ENCODE measurements at regions not wholly inside any gene's neighbourhood (a gene's known extent, or its start where the extent isn't known, plus 50 kb on each side); places are given as distances from the start of the nearest gene placed in this dataset.
"Not testable (repeated sequence)": the region's sequence is repeated elsewhere in the genome, so short reads cannot be mapped to it uniquely, and the experiment has no call there.

DNA sequence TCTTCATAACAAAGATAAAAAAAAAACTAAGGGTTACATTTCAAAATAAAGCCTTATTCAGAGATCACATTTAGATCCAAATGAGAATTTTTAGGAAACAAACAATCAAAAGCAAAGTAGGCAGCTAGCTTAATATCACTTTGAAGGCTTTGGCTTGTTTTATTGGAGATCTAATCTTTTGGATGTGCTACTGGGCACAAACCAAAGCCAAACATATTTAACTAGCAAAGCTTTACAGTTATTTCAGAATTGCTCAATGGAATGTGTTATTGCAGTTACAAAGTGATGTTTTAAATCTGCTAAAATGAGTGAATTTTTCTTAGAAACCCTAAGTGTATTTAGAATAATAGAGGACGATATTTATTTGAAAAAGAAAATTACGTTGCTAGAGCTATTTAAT lies 114.7 kb upstream of the KLHL1 start:
- no peak for DNase-seq

- no peak for DNase-seq
Measured at GRCh38 chr13:70218618-70219017, 110.4 kb upstream of the KLHL1 start.

GRCh38 chr13:70208968-70209367 lies 100.7 kb upstream of the KLHL1 start:
- not testable (repeated sequence) for DNase-seq

DNA sequence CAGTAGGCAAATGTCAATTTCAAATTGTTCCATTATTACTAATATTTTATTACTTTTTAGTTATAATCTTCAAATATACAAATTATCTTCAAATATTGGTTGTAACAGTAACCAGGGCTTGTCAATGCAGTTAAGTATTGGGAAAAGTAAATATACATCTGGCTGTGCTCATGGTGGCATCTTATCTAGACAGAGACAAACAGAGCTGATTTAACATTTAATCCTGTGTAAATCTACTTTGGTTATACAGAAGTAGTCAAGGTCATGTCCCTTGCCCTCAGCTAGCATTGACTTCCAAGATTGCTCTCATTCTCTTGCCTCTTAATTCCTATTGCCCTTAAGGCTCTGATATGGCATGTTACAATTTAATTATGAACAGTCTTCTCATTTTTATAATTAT lies 98.4 kb upstream of the KLHL1 start:
- no peak for DNase-seq

DNA sequence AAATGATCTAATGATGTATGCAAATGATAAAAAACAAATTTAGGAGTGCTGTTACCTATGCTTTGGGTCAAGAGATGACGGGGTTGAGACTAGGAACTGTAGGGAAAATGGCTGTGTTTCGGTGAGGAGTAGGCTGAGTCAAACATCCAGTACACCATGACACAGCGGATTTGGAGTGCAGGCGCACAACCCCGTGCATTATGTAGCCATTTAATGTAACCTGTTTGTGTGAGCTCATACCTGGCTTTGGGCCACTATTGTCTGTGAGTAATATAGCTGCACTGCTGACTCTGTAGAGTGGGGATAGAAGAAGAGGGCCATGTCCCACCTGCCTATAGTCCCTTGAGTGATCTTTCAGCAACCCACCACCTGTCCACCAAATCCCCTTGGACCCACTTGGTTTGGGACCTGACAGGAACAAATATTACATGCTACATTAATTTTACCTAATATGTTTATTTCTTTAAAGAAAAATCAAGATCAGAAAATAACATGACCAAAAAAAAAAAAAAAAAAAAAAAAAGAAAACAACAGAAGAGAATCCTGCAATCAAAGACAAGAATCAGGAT lies 95.5 kb upstream of the KLHL1 start:
- no peak for DNase-seq

DNA sequence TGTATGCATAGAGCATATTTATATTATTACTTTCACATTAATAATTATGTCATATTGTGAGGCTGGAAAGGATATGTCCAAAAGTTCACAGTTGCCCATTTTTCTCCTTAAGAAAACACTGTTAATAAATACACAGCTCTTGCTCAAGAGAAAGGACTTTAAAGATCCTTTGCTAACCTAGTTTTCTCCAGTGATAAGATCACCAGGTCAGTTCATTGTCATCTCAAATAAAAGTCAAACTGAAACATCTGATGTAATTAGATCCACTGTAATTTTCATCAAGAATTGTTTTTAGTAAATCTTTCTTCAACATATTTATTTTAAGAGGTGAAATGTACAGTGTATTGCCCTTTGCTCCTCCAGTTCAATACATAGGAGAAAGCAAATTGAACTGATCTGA lies 82.8 kb upstream of the KLHL1 start:
- DNase-seq = no peak

DNA sequence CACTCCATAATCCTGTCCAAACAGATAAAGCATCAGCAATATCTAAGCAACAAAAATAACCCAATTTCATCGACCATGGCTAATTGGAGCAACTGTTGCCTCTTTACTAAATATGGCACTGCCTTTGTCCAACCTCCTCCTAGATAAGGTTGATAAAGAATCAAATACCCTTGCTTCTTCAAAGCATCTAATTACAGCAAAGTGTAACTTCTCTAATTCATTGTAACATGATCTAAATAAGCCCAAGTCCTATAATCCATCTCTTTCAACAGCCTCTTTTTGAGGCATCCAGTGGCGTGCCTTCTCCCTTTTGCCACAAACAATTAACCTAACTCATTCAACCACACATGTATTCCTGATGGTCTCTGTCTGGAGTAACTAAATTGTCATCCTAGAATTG lies 81.7 kb upstream of the KLHL1 start:
- DNase-seq = peak; percentile 83

- no peak for DNase-seq
Measured at GRCh38 chr13:70188567-70188966, 80.3 kb upstream of the KLHL1 start.

DNA sequence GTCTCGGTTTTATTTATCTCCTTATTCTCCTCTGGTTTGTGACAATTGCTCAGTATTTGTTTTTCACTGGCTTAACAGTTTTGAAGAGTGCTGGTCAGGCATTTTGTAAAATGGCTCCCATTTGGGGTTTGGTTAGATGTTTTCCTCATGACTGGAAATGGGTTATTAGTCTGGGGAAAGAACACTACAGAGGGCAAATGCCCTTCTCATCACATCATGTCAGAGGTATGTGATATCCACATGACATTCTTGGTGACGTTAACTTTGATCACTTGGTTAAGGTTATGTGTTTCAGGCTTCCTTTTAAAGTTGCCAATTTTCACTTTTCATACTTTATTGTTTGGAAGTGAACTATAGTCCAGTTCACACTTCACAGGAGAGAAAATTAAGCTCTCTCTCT lies 74.8 kb upstream of the KLHL1 start:
- no peak for DNase-seq
